DMS53 (cell line): ENCODE measurements at regions not wholly inside any gene's neighbourhood (a gene's known extent, or its start where the extent isn't known, plus 50 kb on each side); places are given as distances from the start of the nearest gene placed in this dataset.
"Not testable (repeated sequence)": the region's sequence is repeated elsewhere in the genome, so short reads cannot be mapped to it uniquely, and the experiment has no call there.

Experiments used
- DNase-seq: peaks from one replicate; lab custom pipeline; 2025; lab: John Stamatoyannopoulos, UW

GRCh38 chr9:65566018-65566417 is 109.7 kb upstream of the ZNG1E start:
- DNase-seq, result not testable (repeated sequence)

GRCh38 chr9:65519018-65519417 is 156.7 kb upstream of the ZNG1E start:
- DNase-seq, result not testable (repeated sequence)

GRCh38 chr9:65514465-65514864 is 161.3 kb upstream of the ZNG1E start:
- not testable (repeated sequence) for DNase-seq

- not testable (repeated sequence) for DNase-seq
These were observed 167.8 kb upstream of the ZNG1E start for GRCh38 chr9:65507897-65508296.

- not testable (repeated sequence) for DNase-seq
These were observed 171.0 kb upstream of the ZNG1E start for GRCh38 chr9:65504686-65505085.

- not testable (repeated sequence) for DNase-seq
These were observed 172.0 kb upstream of the ZNG1E start for GRCh38 chr9:65503696-65504095.

GRCh38 chr9:65482890-65483289 is 192.8 kb upstream of the ZNG1E start:
- DNase-seq, result not testable (repeated sequence)

- not testable (repeated sequence) for DNase-seq
These were observed 194.4 kb upstream of the ZNG1E start for GRCh38 chr9:65481291-65481690.

- not testable (repeated sequence) for DNase-seq
These were observed 189.9 kb upstream of the FOXD4L5 start for GRCh38 chr9:65474891-65475290.

GRCh38 chr9:65473059-65473822 is 188.2 kb upstream of the FOXD4L5 start:
- DNase-seq, result not testable (repeated sequence)

- not testable (repeated sequence) for DNase-seq
These were observed 186.1 kb upstream of the FOXD4L5 start for GRCh38 chr9:65471106-65471505.

- not testable (repeated sequence) for DNase-seq
These were observed 182.1 kb upstream of the FOXD4L5 start for GRCh38 chr9:65466911-65467734.

- DNase-seq, result not testable (repeated sequence)
These were observed 180.4 kb upstream of the FOXD4L5 start for GRCh38 chr9:65465246-65465895.

GRCh38 chr9:65462476-65462875 is 177.5 kb upstream of the FOXD4L5 start:
- DNase-seq, result not testable (repeated sequence)

GRCh38 chr9:65459756-65460320 is 174.8 kb upstream of the FOXD4L5 start:
- DNase-seq, result no peak

GRCh38 chr9:65458992-65459391 is 174.0 kb upstream of the FOXD4L5 start:
- no peak for DNase-seq

- no peak for DNase-seq
These were observed 173.5 kb upstream of the FOXD4L5 start for GRCh38 chr9:65458465-65458864.

GRCh38 chr9:65456991-65457390 is 172.0 kb upstream of the FOXD4L5 start:
- DNase-seq, result not testable (repeated sequence)

GRCh38 chr9:65455751-65456647 is 171.0 kb upstream of the FOXD4L5 start:
- not testable (repeated sequence) for DNase-seq

GRCh38 chr9:65455136-65455535 is 170.1 kb upstream of the FOXD4L5 start:
- not testable (repeated sequence) for DNase-seq

- DNase-seq, result not testable (repeated sequence)
These were observed 169.7 kb upstream of the FOXD4L5 start for GRCh38 chr9:65454666-65455065.
